Smooth muscle cell (in vitro differentiated cells): ENCODE measurements at regions not wholly inside any gene's neighbourhood (a gene's known extent, or its start where the extent isn't known, plus 50 kb on each side); places are given as distances from the start of the nearest gene placed in this dataset.

Experiments used
- DNase-seq: peaks from one replicate; lab custom pipeline; 2025; ENCODE audit not compliant: unreplicated experiment; lab: John Stamatoyannopoulos, UW
- H2AFZ ChIP-seq: fragments of 200-600 bp; sonication (generic); 2 replicates; pipeline ENCODE4 v1.6.0; 2016; ENCODE audit warnings: antibody characterized with exemption, low read depth, mild to moderate bottlenecking
- H3F3A ChIP-seq: fragments of 200-600 bp; sonication (generic); 2 replicates; pipeline ENCODE4 v1.6.0; 2017; ENCODE audit warnings: antibody characterized with exemption, low read depth
- H3K27ac ChIP-seq: fragments of 200-600 bp; sonication (generic); 2 replicates; pipeline ENCODE4 v1.5.1; 2016; ENCODE audit warnings: low read depth, mild to moderate bottlenecking
- H3K27me3 ChIP-seq: fragments of 200-600 bp; sonication (generic); 2 replicates; pipeline ENCODE4 v1.6.1; 2016; ENCODE audit warnings: low read depth, mild to moderate bottlenecking
- H3K36me3 ChIP-seq: fragments of 200-600 bp; sonication (generic); 2 replicates; pipeline ENCODE4 v1.5.1; 2016; ENCODE audit warnings: low read depth
- H3K4me1 ChIP-seq: fragments of 200-600 bp; sonication (generic); 2 replicates; pipeline ENCODE4 v1.5.1; 2016; ENCODE audit warnings: low read depth
- H3K4me2 ChIP-seq: fragments of 200-600 bp; sonication (generic); 2 replicates; pipeline ENCODE4 v1.6.0; 2016; ENCODE audit warnings: mild to moderate bottlenecking
- H3K4me3 ChIP-seq: fragments of 200-600 bp; sonication (generic); 2 replicates; pipeline ENCODE4 v1.5.1; 2016; ENCODE audit warnings: mild to moderate bottlenecking
- H3K79me2 ChIP-seq: fragments of 200-600 bp; sonication (generic); 2 replicates; pipeline ENCODE4 v1.6.0; 2016; ENCODE audit warnings: low read depth, mild to moderate bottlenecking
- H3K9ac ChIP-seq: fragments of 200-600 bp; sonication (generic); 2 replicates; pipeline ENCODE4 v1.6.0; 2016; ENCODE audit warnings: low read depth
- H3K9me3 ChIP-seq: fragments of 200-600 bp; sonication (generic); replicated peaks from 2 replicates; pipeline ENCODE4 v1.5.1; 2016; ENCODE audit warnings: low read depth
- H4K20me1 ChIP-seq: fragments of 200-600 bp; sonication (generic); 2 replicates; pipeline ENCODE4 v1.6.0; 2016; ENCODE audit warnings: low read depth
- WGBS: methylation state at CpG from one replicate; pipeline ENCODE4 v1.1.7; 2016; ENCODE audit warnings: low lambda C conversion rate; 5-methylcytosine and 5-hydroxymethylcytosine counted together
- TF ChIP-seq, protein P1 (sequence below): fragments of 200-600 bp; sonication (generic); IDR thresholded peaks from 2 replicates; pipeline ENCODE4 v1.5.1; 2017; ENCODE audit warnings: borderline replicate concordance, mild to moderate bottlenecking, antibody characterized with exemption; ENCODE audit not compliant: insufficient read depth, poor library complexity, severe bottlenecking

DNA sequence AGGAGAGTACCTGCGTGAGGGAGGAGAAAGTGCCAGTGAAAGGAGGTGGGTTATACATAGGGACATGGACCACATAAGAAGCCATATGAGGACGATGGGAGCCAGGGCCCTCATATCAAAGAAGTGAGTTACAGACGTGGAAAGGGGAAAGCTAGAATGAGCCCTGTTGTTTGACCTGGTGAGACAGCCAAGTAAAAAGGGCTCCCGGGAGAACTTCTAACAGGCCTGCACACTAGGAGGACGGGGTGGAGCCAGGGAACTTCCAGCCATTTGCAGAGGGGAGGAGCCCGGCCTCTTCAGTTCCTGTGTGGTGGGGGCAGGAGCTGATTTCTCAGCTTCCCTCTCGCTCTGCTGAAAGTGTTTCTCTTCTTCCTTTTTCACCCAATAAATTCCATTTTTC, 84.1 kb upstream of the SLC66A3 start:
- H3K4me3 ChIP-seq = no peak overlapping the region
- WGBS = 50% methylated on average over 7 of the region's 7 CpGs
- no peak overlapping the region for H3K27ac ChIP-seq
- H2AFZ ChIP-seq = peak overlapping the region; percentile 72
- DNase-seq = no peak
- no peaks in the 10 kb centered on the region for H4K20me1 ChIP-seq
- peaks cover 3% of the 10 kb centered on the region for H3K4me1 ChIP-seq
- no peaks in the 10 kb centered on the region for H3K79me2 ChIP-seq
- H3K4me2 ChIP-seq = no peak overlapping the region
- H3K27me3 ChIP-seq = no peaks in the 10 kb centered on the region
- no peaks in the 10 kb centered on the region for H3K36me3 ChIP-seq
- no peaks in the 10 kb centered on the region for H3K9me3 ChIP-seq
- H3K9ac ChIP-seq = no peak overlapping the region
- TF ChIP-seq, protein P1, sequence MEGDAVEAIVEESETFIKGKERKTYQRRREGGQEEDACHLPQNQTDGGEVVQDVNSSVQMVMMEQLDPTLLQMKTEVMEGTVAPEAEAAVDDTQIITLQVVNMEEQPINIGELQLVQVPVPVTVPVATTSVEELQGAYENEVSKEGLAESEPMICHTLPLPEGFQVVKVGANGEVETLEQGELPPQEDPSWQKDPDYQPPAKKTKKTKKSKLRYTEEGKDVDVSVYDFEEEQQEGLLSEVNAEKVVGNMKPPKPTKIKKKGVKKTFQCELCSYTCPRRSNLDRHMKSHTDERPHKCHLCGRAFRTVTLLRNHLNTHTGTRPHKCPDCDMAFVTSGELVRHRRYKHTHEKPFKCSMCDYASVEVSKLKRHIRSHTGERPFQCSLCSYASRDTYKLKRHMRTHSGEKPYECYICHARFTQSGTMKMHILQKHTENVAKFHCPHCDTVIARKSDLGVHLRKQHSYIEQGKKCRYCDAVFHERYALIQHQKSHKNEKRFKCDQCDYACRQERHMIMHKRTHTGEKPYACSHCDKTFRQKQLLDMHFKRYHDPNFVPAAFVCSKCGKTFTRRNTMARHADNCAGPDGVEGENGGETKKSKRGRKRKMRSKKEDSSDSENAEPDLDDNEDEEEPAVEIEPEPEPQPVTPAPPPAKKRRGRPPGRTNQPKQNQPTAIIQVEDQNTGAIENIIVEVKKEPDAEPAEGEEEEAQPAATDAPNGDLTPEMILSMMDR = no peak
- no peaks in the 10 kb centered on the region for H3F3A ChIP-seq

DNA sequence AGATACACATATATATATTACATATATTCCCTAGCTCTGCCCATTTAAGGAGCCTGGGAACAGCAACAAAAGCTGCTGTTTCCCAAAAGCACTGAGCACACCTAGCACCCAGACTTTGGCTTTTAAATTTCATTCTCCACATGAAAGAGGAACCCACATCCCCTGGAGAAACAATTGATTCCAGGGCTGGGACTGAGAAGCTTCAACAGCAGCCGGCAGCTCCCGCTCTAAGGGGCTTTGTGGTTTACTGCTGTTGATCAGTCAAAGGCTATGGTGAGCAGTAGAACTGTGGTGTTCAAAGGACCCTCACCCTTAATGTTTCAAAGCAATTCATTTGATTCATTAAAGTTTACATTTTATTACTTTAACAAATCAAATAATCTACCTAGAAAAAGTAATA, 83.3 kb upstream of the SLC66A3 start:
- no peaks in the 10 kb centered on the region for H3K36me3 ChIP-seq
- TF ChIP-seq, protein P1 = no peak
- no peaks in the 10 kb centered on the region for H3F3A ChIP-seq
- no peak overlapping the region for H3K27ac ChIP-seq
- no peaks in the 10 kb centered on the region for H3K9me3 ChIP-seq
- H3K27me3 ChIP-seq = no peaks in the 10 kb centered on the region
- no peak overlapping the region for H3K9ac ChIP-seq
- H3K4me1 ChIP-seq = peaks cover 3% of the 10 kb centered on the region
- no peak overlapping the region for H2AFZ ChIP-seq
- WGBS = 93% methylated on average over 2 of the region's 2 CpGs
- H3K4me2 ChIP-seq = no peak overlapping the region
- H3K79me2 ChIP-seq = no peaks in the 10 kb centered on the region
- no peaks in the 10 kb centered on the region for H4K20me1 ChIP-seq
- no peak overlapping the region for H3K4me3 ChIP-seq
- DNase-seq = no peak

DNA sequence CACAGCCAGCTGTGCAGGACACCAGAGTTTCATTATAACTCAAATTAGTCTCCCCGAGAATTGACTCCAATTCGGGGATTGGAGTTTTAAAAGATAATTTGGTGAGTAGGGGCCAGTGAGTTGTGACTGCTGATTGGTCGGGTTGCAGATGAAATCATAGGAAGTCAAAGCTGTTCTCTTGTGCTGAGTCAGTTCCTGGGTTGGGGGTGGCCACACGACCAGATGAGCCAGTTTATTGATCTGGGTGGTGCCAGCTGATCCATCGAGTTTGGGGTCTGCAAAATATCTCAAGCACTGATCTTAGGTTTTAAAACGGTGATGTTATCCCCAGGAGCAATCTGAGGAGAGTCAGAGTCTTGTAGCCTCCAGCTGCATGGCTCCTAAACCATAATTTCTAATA, 82.7 kb upstream of the SLC66A3 start:
- H3K9ac ChIP-seq = no peak overlapping the region
- TF ChIP-seq, protein P1 = no peak
- H3K9me3 ChIP-seq = no peaks in the 10 kb centered on the region
- no peak overlapping the region for H3K4me3 ChIP-seq
- peaks cover 3% of the 10 kb centered on the region for H3K4me1 ChIP-seq
- H3K27me3 ChIP-seq = no peaks in the 10 kb centered on the region
- H3K36me3 ChIP-seq = no peaks in the 10 kb centered on the region
- no peak overlapping the region for H3K27ac ChIP-seq
- no peak overlapping the region for H3K4me2 ChIP-seq
- peak overlapping the region; percentile 87 for H2AFZ ChIP-seq
- DNase-seq = no peak
- H4K20me1 ChIP-seq = no peaks in the 10 kb centered on the region
- H3F3A ChIP-seq = no peaks in the 10 kb centered on the region
- H3K79me2 ChIP-seq = no peaks in the 10 kb centered on the region
- 66% methylated on average over 6 of the region's 6 CpGs for WGBS

DNA sequence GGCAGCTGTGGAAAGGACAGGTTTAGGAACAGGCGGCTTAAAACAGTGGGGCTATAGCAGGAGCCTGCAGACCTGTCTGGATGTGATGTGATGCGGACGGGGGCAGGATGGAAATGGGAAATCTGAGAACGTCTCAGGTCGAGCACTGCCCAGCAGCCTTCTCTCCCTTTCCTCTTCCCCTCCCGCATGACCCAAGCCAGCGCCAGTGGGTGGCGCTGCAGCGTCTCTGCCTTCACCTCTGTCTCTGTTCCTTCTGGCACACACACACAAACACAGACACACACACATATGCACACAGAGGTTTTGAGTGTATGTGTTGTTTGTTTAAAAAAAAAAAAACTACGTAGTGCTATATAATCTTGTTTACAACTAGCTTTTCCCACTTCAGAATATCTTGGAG, 82.0 kb upstream of the SLC66A3 start:
- no peaks in the 10 kb centered on the region for H4K20me1 ChIP-seq
- TF ChIP-seq, protein P1 = peak; percentile 47
- H3F3A ChIP-seq = no peaks in the 10 kb centered on the region
- WGBS = 19% methylated on average over 10 of the region's 10 CpGs
- H3K9me3 ChIP-seq = no peaks in the 10 kb centered on the region
- no peak overlapping the region for H3K27ac ChIP-seq
- no peak for DNase-seq
- peaks cover 3% of the 10 kb centered on the region for H3K4me1 ChIP-seq
- H3K4me3 ChIP-seq = no peak overlapping the region
- no peaks in the 10 kb centered on the region for H3K79me2 ChIP-seq
- no peaks in the 10 kb centered on the region for H3K36me3 ChIP-seq
- H3K4me2 ChIP-seq = peak overlapping the region; percentile 59
- H3K27me3 ChIP-seq = no peaks in the 10 kb centered on the region
- peak overlapping the region; percentile 88 for H2AFZ ChIP-seq
- no peak overlapping the region for H3K9ac ChIP-seq
